ENCODE measurements at regions not wholly inside any gene's neighbourhood (a gene's known extent, or its start where the extent isn't known, plus 50 kb on each side); places are given as distances from the start of the nearest gene placed in this dataset.

DNA sequence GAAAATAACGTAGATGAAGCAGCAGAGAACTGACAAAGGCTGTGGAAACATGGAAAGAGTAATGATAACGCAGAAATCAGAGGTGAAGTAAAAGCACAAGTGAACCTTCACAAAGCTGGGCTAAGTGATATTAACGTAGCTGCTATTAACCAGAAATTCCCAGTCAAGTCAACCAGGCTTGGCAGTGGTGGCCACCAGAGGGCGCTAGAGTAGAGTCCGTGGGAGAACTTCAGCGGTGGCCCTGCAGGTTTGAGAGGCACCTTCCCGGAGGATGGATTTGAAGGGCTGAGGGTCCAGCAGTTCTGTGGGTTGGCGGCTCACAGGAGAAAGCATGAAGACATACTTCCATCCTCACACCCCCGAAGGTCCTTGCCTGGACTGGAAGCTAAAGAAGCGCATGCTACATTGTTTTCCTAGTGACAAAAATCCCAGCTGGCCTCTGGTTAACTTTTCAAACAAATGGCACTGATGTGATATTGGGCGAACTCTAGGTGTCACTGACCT is 81.7 kb upstream of the ZNF648 start:
- no peaks in the 10 kb centered on the region for H4K20me1 ChIP-seq (ENCODE audit: insufficient read depth, low read length)
- no peaks in the 10 kb centered on the region for H3K36me3 ChIP-seq (ENCODE audit: insufficient read depth, low read length)
- H3F3A ChIP-seq (ENCODE audit: insufficient read depth, low read length): no peaks in the 10 kb centered on the region
- H2AFZ ChIP-seq (ENCODE audit: low read length): no peak overlapping the region
- no peaks in the 10 kb centered on the region for H3K4me1 ChIP-seq (ENCODE audit: insufficient read depth, low read length, severe bottlenecking)
- no peak overlapping the region for H3K4me3 ChIP-seq (ENCODE audit: low read depth, low read length, poor library complexity, severe bottlenecking)
- H3K9me2 ChIP-seq (ENCODE audit: low read depth, low read length): no peaks in the 10 kb centered on the region
- H3K79me2 ChIP-seq (ENCODE audit: insufficient read depth, low read length): no peaks in the 10 kb centered on the region
- no peak overlapping the region for H3K27ac ChIP-seq (ENCODE audit: low read depth, low read length, poor library complexity, severe bottlenecking)
- H3K9me3 ChIP-seq (ENCODE audit: low read length): no peaks in the 10 kb centered on the region
- TF ChIP-seq, protein P1, sequence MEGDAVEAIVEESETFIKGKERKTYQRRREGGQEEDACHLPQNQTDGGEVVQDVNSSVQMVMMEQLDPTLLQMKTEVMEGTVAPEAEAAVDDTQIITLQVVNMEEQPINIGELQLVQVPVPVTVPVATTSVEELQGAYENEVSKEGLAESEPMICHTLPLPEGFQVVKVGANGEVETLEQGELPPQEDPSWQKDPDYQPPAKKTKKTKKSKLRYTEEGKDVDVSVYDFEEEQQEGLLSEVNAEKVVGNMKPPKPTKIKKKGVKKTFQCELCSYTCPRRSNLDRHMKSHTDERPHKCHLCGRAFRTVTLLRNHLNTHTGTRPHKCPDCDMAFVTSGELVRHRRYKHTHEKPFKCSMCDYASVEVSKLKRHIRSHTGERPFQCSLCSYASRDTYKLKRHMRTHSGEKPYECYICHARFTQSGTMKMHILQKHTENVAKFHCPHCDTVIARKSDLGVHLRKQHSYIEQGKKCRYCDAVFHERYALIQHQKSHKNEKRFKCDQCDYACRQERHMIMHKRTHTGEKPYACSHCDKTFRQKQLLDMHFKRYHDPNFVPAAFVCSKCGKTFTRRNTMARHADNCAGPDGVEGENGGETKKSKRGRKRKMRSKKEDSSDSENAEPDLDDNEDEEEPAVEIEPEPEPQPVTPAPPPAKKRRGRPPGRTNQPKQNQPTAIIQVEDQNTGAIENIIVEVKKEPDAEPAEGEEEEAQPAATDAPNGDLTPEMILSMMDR (IDR thresholded peaks at IDR 0.05; ENCODE audit: low read length): peak; percentile 88
- TF ChIP-seq EZH2 (IDR thresholded peaks at IDR 0.05; ENCODE audit: borderline replicate concordance, low read length): no peak
- H3K9ac ChIP-seq (ENCODE audit: low read length): no peak overlapping the region
- H3K4me2 ChIP-seq (ENCODE audit: low read length): no peak overlapping the region
- H3K27me3 ChIP-seq (ENCODE audit: insufficient read depth, low read length): no peaks in the 10 kb centered on the region

- Histone ChIP-seq H3K9ac (ENCODE audit: low read length) (no peak overlapping the region), H3K36me3 (ENCODE audit: insufficient read depth, low read length) (no peaks in the 10 kb centered on the region), H3K9me3 (ENCODE audit: low read length) (no peaks in the 10 kb centered on the region), H3K4me1 (ENCODE audit: insufficient read depth, low read length, severe bottlenecking) (no peaks in the 10 kb centered on the region), H4K20me1 (ENCODE audit: insufficient read depth, low read length) (no peaks in the 10 kb centered on the region), H3K27me3 (ENCODE audit: insufficient read depth, low read length) (no peaks in the 10 kb centered on the region), H3K4me2 (ENCODE audit: low read length) (no peak overlapping the region), H2AFZ (ENCODE audit: low read length) (no peak overlapping the region), H3K27ac (ENCODE audit: low read depth, low read length, poor library complexity, severe bottlenecking) (no peak overlapping the region), H3K9me2 (ENCODE audit: low read depth, low read length) (no peaks in the 10 kb centered on the region), H3K79me2 (ENCODE audit: insufficient read depth, low read length) (no peaks in the 10 kb centered on the region), H3F3A (ENCODE audit: insufficient read depth, low read length) (no peaks in the 10 kb centered on the region), H3K4me3 (ENCODE audit: low read depth, low read length, poor library complexity, severe bottlenecking) (no peak overlapping the region)
- TF ChIP-seq EZH2 (IDR thresholded peaks at IDR 0.05; ENCODE audit: borderline replicate concordance, low read length): no peak
- TF ChIP-seq, protein P1 (IDR thresholded peaks at IDR 0.05; ENCODE audit: low read length): no peak
These were observed 81.1 kb upstream of the ZNF648 start for GRCh38 chr1:182142621-182143020.

DNA sequence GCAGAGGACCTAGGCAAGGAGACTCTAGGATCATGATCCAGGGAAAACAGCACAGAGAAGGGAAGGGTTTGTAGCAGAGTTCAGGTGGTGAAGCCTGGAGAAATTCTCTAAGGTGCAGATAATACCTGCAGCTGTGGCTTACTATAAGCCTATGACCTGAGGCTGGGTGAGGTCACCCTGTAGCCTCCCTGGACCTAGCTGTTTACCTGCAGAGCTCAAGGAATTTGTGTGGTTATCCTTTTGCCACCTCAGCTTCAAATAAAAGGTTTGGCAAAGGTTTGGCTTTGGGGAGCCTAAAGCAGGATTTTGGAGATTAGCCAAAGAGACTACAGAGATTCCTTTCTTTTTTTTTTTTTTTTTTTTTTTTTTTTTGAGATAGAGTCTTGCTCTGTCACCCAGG is 79.5 kb upstream of the ZNF648 start:
- TF ChIP-seq EZH2 (IDR thresholded peaks at IDR 0.05; ENCODE audit: borderline replicate concordance, low read length): no peak
- TF ChIP-seq, protein P1 (IDR thresholded peaks at IDR 0.05; ENCODE audit: low read length): no peak
- H2AFZ ChIP-seq (ENCODE audit: low read length): no peak overlapping the region
- no peaks in the 10 kb centered on the region for H3K36me3 ChIP-seq (ENCODE audit: insufficient read depth, low read length)
- no peaks in the 10 kb centered on the region for H3K79me2 ChIP-seq (ENCODE audit: insufficient read depth, low read length)
- H3K9me3 ChIP-seq (ENCODE audit: low read length): no peaks in the 10 kb centered on the region
- H3K27ac ChIP-seq (ENCODE audit: low read depth, low read length, poor library complexity, severe bottlenecking): no peak overlapping the region
- no peaks in the 10 kb centered on the region for H3K27me3 ChIP-seq (ENCODE audit: insufficient read depth, low read length)
- H3K9ac ChIP-seq (ENCODE audit: low read length): no peak overlapping the region
- no peaks in the 10 kb centered on the region for H3F3A ChIP-seq (ENCODE audit: insufficient read depth, low read length)
- no peaks in the 10 kb centered on the region for H3K4me1 ChIP-seq (ENCODE audit: insufficient read depth, low read length, severe bottlenecking)
- no peak overlapping the region for H3K4me3 ChIP-seq (ENCODE audit: low read depth, low read length, poor library complexity, severe bottlenecking)
- H3K9me2 ChIP-seq (ENCODE audit: low read depth, low read length): no peaks in the 10 kb centered on the region
- H4K20me1 ChIP-seq (ENCODE audit: insufficient read depth, low read length): no peaks in the 10 kb centered on the region
- no peak overlapping the region for H3K4me2 ChIP-seq (ENCODE audit: low read length)

Data from OCI-LY1 (cell line).